ENCODE measurements at regions not wholly inside any gene's neighbourhood (a gene's known extent, or its start where the extent isn't known, plus 50 kb on each side); places are given as distances from the start of the nearest gene placed in this dataset.
"Not testable (repeated sequence)": the region's sequence is repeated elsewhere in the genome, so short reads cannot be mapped to it uniquely, and the experiment has no call there.

DNA sequence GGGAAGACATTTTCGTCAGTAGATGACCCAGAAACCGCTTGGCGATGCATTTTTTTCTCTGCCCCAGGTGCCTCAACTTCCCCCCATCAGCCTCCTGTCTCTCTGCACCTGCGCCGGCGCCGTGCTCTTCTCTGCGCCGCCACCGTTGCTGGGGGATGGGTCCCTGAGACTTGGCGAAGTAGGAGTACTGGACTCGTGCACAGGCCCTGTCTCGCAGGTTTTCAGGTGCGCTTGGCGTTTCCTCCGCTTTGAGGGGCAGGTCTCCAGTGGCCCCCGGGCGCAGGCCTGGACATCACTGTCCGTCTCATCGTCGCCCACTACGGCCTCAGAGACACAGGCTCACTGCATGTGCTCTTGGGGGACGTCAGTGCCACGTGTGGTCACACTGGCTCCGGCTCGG is 532.1 kb downstream of the FOXD4L4 start:
- TF ChIP-seq, protein P1, sequence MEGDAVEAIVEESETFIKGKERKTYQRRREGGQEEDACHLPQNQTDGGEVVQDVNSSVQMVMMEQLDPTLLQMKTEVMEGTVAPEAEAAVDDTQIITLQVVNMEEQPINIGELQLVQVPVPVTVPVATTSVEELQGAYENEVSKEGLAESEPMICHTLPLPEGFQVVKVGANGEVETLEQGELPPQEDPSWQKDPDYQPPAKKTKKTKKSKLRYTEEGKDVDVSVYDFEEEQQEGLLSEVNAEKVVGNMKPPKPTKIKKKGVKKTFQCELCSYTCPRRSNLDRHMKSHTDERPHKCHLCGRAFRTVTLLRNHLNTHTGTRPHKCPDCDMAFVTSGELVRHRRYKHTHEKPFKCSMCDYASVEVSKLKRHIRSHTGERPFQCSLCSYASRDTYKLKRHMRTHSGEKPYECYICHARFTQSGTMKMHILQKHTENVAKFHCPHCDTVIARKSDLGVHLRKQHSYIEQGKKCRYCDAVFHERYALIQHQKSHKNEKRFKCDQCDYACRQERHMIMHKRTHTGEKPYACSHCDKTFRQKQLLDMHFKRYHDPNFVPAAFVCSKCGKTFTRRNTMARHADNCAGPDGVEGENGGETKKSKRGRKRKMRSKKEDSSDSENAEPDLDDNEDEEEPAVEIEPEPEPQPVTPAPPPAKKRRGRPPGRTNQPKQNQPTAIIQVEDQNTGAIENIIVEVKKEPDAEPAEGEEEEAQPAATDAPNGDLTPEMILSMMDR (conservative IDR thresholded peaks at IDR 0.05), result not testable (repeated sequence)
- TF ChIP-seq EZH2 (IDR thresholded peaks at IDR 0.05; ENCODE audit: low read depth), result not testable (repeated sequence)
